Neural cell (in vitro differentiated cells): ENCODE measurements at regions not wholly inside any gene's neighbourhood (a gene's known extent, or its start where the extent isn't known, plus 50 kb on each side); places are given as distances from the start of the nearest gene placed in this dataset.
A peak's percentile ranks its signal among the peaks of the same experiment; 100 is the strongest.

ENCODE experiments used
- H2AFZ ChIP-seq: fragments of 200-600, 300-800 bp; sonication (generic), shearing (Covaris generic); 2 replicates; pipeline ENCODE4 v1.6.0; 2014; ENCODE audit warnings: low read depth, mild to moderate bottlenecking, antibody characterized with exemption, low read length, moderate library complexity
- H3F3A ChIP-seq: fragments of 200-600 bp; shearing (Covaris generic); 2 replicates; pipeline ENCODE4 v1.6.1; 2016; ENCODE audit warnings: mild to moderate bottlenecking, moderate library complexity, mixed read lengths, antibody characterized with exemption, low read length; ENCODE audit not compliant: insufficient read depth, poor library complexity, severe bottlenecking
- H3K27ac ChIP-seq: fragments of 200-600, 300-800 bp; sonication (generic), shearing (Covaris generic); 2 replicates; pipeline ENCODE4 v1.5.1; 2014; ENCODE audit warnings: mild to moderate bottlenecking, low read length, moderate library complexity
- H3K27me3 ChIP-seq: fragments of 300-800, 200-600 bp; sonication (generic), shearing (Covaris generic); 2 replicates; pipeline ENCODE4 v1.6.0; 2014; ENCODE audit warnings: mild to moderate bottlenecking, low read depth, low read length, moderate library complexity; ENCODE audit not compliant: insufficient read depth
- H3K36me3 ChIP-seq: fragments of 300-800, 200-600 bp; sonication (generic), shearing (Covaris generic); 2 replicates; pipeline ENCODE4 v1.5.1; 2014; ENCODE audit warnings: mild to moderate bottlenecking, antibody characterized with exemption, low read length, moderate library complexity; ENCODE audit not compliant: insufficient read depth
- H3K4me2 ChIP-seq: fragments of 300-800, 200-600 bp; sonication (generic), shearing (Covaris generic); 2 replicates; pipeline ENCODE4 v1.6.0; 2014; ENCODE audit warnings: mild to moderate bottlenecking, low read length
- H3K4me3 ChIP-seq: fragments of 300-800, 200-600 bp; sonication (generic), shearing (Covaris generic); 2 replicates; pipeline ENCODE4 v1.5.1; 2014; ENCODE audit warnings: mild to moderate bottlenecking, low read length, moderate library complexity
- H3K79me2 ChIP-seq: fragments of 200-600 bp; shearing (Covaris generic); replicated peaks from 2 replicates; pipeline ENCODE4 v1.6.0; 2014; ENCODE audit warnings: mild to moderate bottlenecking, low read length, moderate library complexity; ENCODE audit not compliant: insufficient read depth
- H3K9ac ChIP-seq: fragments of 300-800, 200-600 bp; sonication (generic), shearing (Covaris generic); 2 replicates; pipeline ENCODE4 v1.6.1; 2016; ENCODE audit warnings: mild to moderate bottlenecking, low read length, mixed read lengths
- H3K9me2 ChIP-seq: fragments of 200-600 bp; shearing (Covaris generic); 2 replicates; pipeline ENCODE4 v1.6.1; 2016; ENCODE audit warnings: mild to moderate bottlenecking, low read length, mixed read lengths; ENCODE audit not compliant: insufficient read depth
- H3K9me3 ChIP-seq: fragments of 200-600, 300-800 bp; sonication (generic), shearing (Covaris generic); 2 replicates; pipeline ENCODE4 v1.6.1; 2016; ENCODE audit warnings: mild to moderate bottlenecking, mixed run types, low read length, moderate library complexity, mixed read lengths
- H4K20me1 ChIP-seq: fragments of 200-600 bp; shearing (Covaris generic); 2 replicates; pipeline ENCODE4 v1.6.1; 2016; ENCODE audit warnings: mild to moderate bottlenecking, mixed run types; ENCODE audit not compliant: insufficient read depth
- EP300 ChIP-seq: fragments of 450-650 bp; conservative IDR thresholded peaks from 2 replicates; pipeline ENCODE4 v1.6.1; 2014; ENCODE audit warnings: antibody characterized with exemption, mild to moderate bottlenecking, moderate library complexity; ENCODE audit not compliant: poor library complexity, severe bottlenecking
- EZH2 ChIP-seq: fragments of 200-600, 300-800 bp; shearing (Covaris generic), sonication (generic); IDR thresholded peaks from 2 replicates; pipeline ENCODE4 v1.6.1; 2014; ENCODE audit warnings: antibody characterized with exemption, low read length, borderline replicate concordance, mild to moderate bottlenecking; ENCODE audit not compliant: insufficient read depth, poor library complexity, severe bottlenecking
- MXI1 ChIP-seq: fragments of 450-650 bp; conservative IDR thresholded peaks from 2 replicates; pipeline ENCODE4 v1.6.1; 2014; ENCODE audit warnings: antibody characterized with exemption, mild to moderate bottlenecking; ENCODE audit not compliant: poor library complexity, severe bottlenecking
- POLR2AphosphoS5 ChIP-seq: IDR thresholded peaks from 2 replicates; pipeline ENCODE4 v1.6.1; 2012
- RAD21 ChIP-seq: fragments of 450-650 bp; conservative IDR thresholded peaks from 2 replicates; pipeline ENCODE4 v1.6.1; 2014; ENCODE audit warnings: antibody characterized with exemption, mild to moderate bottlenecking, moderate library complexity
- REST ChIP-seq: IDR thresholded peaks from 2 replicates; pipeline ENCODE4 v1.6.1; 2012; ENCODE audit warnings: borderline replicate concordance
- SMC3 ChIP-seq: fragments of 450-650 bp; conservative IDR thresholded peaks from 2 replicates; pipeline ENCODE4 v1.6.1; 2014; ENCODE audit warnings: antibody characterized with exemption, mild to moderate bottlenecking, moderate library complexity; ENCODE audit not compliant: poor library complexity
- TAF1 ChIP-seq: IDR thresholded peaks from 2 replicates; pipeline ENCODE4 v1.6.1; 2012; ENCODE audit warnings: low read depth
- TF ChIP-seq, protein P1 (sequence below): fragments of 450-650 bp; IDR thresholded peaks from 2 replicates; pipeline ENCODE4 v1.5.1; 2014; ENCODE audit warnings: antibody characterized with exemption, mild to moderate bottlenecking, moderate library complexity; ENCODE audit not compliant: poor library complexity, severe bottlenecking

- Histone ChIP-seq H3K9me2 (no peaks in the 10 kb centered on the region), H3K4me2 (no peak overlapping the region), H2AFZ (no peak overlapping the region), H3K9ac (no peak overlapping the region), H3K9me3 (no peaks in the 10 kb centered on the region), H3K79me2 (no peaks in the 10 kb centered on the region), H3K27ac (no peak overlapping the region), H3F3A (no peaks in the 10 kb centered on the region), H3K27me3 (no peaks in the 10 kb centered on the region), H4K20me1 (no peaks in the 10 kb centered on the region), H3K4me3 (no peak overlapping the region), H3K36me3 (no peaks in the 10 kb centered on the region)
- TF ChIP-seq POLR2AphosphoS5 (peak; percentile 41), REST (no peak), SMC3 (no peak), EZH2 (no peak), TAF1 (no peak), MXI1 (no peak), RAD21 (no peak), EP300 (no peak)
- TF ChIP-seq, protein P1, sequence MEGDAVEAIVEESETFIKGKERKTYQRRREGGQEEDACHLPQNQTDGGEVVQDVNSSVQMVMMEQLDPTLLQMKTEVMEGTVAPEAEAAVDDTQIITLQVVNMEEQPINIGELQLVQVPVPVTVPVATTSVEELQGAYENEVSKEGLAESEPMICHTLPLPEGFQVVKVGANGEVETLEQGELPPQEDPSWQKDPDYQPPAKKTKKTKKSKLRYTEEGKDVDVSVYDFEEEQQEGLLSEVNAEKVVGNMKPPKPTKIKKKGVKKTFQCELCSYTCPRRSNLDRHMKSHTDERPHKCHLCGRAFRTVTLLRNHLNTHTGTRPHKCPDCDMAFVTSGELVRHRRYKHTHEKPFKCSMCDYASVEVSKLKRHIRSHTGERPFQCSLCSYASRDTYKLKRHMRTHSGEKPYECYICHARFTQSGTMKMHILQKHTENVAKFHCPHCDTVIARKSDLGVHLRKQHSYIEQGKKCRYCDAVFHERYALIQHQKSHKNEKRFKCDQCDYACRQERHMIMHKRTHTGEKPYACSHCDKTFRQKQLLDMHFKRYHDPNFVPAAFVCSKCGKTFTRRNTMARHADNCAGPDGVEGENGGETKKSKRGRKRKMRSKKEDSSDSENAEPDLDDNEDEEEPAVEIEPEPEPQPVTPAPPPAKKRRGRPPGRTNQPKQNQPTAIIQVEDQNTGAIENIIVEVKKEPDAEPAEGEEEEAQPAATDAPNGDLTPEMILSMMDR = no peak
Observed at GRCh38 chr6:43846556-43846955, 76.5 kb downstream of the VEGFA start.

DNA sequence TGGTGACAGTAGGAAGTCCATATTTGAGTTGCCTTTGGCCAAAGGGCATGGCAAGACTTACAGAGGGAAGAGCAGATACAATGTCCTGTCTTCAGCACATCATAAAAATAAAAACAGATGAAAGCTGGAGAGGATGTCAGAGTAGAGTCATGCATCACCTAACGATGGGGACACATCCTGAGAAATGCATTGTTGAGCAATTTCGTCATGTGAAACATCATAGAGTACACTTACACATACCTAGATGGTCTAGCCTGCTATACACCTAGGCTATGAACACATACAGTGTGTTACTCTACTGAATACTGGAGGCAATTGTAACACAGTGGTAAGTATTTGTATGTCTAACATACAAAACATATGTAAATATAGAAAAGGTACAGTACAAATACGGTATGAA, 75.6 kb downstream of the VEGFA start:
- Histone ChIP-seq H3K4me2 (no peak overlapping the region), H2AFZ (no peak overlapping the region), H3K4me3 (no peak overlapping the region), H3F3A (no peaks in the 10 kb centered on the region), H3K27me3 (no peaks in the 10 kb centered on the region), H3K9me3 (no peaks in the 10 kb centered on the region), H3K9me2 (no peaks in the 10 kb centered on the region), H4K20me1 (no peaks in the 10 kb centered on the region), H3K9ac (no peak overlapping the region), H3K36me3 (no peaks in the 10 kb centered on the region), H3K79me2 (no peaks in the 10 kb centered on the region), H3K27ac (no peak overlapping the region)
- TF ChIP-seq TAF1 (no peak), RAD21 (no peak), SMC3 (no peak), EP300 (no peak), EZH2 (no peak), MXI1 (no peak)
- TF ChIP-seq, protein P1 = no peak
